ENCODE measurements at regions not wholly inside any gene's neighbourhood (a gene's known extent, or its start where the extent isn't known, plus 50 kb on each side); places are given as distances from the start of the nearest gene placed in this dataset.
A peak's percentile ranks its signal among the peaks of the same experiment; 100 is the strongest.
"Not testable (repeated sequence)": the region's sequence is repeated elsewhere in the genome, so short reads cannot be mapped to it uniquely, and the experiment has no call there.

DNA sequence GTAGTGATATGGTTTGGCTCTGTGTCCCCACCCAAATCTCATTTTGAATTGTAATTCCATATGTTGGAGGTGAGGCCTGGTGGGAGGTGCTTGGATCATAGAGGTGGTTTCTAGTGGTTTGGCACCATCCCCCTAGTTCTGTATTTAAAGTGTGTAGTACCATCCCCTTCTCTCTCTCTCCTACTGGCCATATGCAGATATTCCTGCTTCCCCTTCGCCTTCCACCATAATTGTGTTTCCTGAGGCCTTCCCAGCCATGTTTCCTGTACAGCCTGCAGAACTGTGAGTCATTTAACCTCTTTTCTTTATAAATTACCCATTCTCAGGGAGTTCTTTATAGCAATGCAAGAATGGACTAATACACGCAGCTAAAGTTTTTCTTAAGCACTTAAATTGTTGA is 340.0 kb downstream of the ANAPC1 start:
- POLR2A ChIA-PET, CTCF ChIA-PET: not testable (repeated sequence)

GRCh38 chr2:111545723-111546431 is 338.1 kb downstream of the ANAPC1 start:
- POLR2A ChIA-PET; H3K9me3 Mint-ChIP-seq; H3K27me3 Mint-ChIP-seq; H3K4me3 Mint-ChIP-seq; H3K27ac Mint-ChIP-seq; H3K36me3 Mint-ChIP-seq (ENCODE audit: low read depth); CTCF ChIA-PET; DNase-seq: not testable (repeated sequence)
- H3K4me1 Mint-ChIP-seq, result peaks cover 15% of the 10 kb centered on the region

More for the DNA sequence above, 340.0 kb downstream of the ANAPC1 start:
- H3K36me3 Mint-ChIP-seq (ENCODE audit: low read depth); H3K4me3 Mint-ChIP-seq; H3K9me3 Mint-ChIP-seq; DNase-seq; H3K27me3 Mint-ChIP-seq; H3K27ac Mint-ChIP-seq: not testable (repeated sequence)
- peaks cover 15% of the 10 kb centered on the region for H3K4me1 Mint-ChIP-seq

DNA sequence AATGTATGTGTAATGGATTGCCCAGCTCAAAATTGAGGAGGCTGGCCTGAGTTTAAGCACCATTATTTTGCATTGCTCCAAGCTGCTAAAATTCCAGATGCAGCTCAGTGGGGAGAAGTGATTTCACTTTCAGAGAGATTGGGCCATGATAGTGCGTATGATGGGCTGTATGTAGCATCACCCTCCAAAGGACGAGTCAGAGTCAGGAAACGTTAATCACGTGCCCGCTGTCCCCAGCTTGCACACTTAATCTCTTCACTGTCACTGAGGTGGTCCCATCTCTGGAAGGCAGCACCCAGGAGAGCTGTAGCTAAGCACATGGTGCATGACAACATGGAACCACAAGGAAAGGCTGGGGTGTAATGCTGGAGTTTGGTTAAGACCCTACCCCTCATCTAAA is 337.4 kb downstream of the ANAPC1 start:
- H3K9me3 Mint-ChIP-seq; H3K4me3 Mint-ChIP-seq; POLR2A ChIA-PET; H3K27ac Mint-ChIP-seq; H3K27me3 Mint-ChIP-seq; H3K36me3 Mint-ChIP-seq (ENCODE audit: low read depth); CTCF ChIA-PET; DNase-seq: not testable (repeated sequence)
- peaks cover 14% of the 10 kb centered on the region for H3K4me1 Mint-ChIP-seq

DNA sequence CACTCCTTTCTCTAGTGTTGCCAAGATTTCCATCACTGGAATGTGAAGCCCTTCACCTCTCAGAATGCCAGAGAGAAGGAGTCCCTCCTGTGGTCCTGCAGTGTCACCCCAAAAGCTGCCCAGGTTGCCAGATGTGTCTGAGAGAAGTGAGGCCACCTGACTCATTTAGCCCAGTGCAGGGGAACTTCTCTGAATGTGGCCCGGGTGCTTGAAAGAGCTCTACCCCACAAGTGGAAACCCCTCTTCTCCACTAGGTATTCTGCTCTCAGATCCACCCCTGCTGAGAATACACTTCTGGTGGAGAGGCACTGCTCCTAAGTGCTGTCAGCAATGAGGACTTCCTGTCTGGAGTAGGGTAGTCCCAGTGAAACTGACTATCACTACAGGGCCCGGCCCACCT is 334.8 kb downstream of the ANAPC1 start:
- H3K36me3 Mint-ChIP-seq (ENCODE audit: low read depth); POLR2A ChIA-PET; H3K4me3 Mint-ChIP-seq; H3K9me3 Mint-ChIP-seq; DNase-seq; H3K27me3 Mint-ChIP-seq; CTCF ChIA-PET: not testable (repeated sequence)
- H3K27ac Mint-ChIP-seq, result peak overlapping the region; percentile 21
- peaks cover 11% of the 10 kb centered on the region for H3K4me1 Mint-ChIP-seq

DNA sequence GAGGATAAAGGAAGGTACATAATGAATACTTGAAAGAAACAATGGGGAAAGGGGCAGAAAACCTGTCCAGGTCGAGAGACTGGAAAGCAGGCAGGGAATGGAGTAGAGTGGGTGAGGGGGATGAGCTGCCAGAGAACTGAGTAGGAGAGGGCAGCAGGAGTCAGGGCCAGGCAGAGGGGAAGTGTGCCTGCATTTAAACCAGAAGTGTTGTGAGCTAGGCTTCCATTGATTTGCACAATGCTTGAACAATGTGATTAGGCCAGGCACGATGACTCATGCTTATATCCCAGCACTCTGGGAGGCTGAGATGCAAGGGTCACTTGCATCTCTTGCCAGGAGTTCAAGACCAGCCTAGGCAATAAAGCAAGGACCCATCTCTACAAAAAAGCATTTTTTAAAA is 332.6 kb downstream of the ANAPC1 start:
- DNase-seq; H3K36me3 Mint-ChIP-seq (ENCODE audit: low read depth); H3K27ac Mint-ChIP-seq; H3K4me1 Mint-ChIP-seq; CTCF ChIA-PET; H3K9me3 Mint-ChIP-seq; H3K27me3 Mint-ChIP-seq; POLR2A ChIA-PET; H3K4me3 Mint-ChIP-seq: not testable (repeated sequence)

GRCh38 chr2:111552625-111553024 is 331.4 kb downstream of the ANAPC1 start:
- H3K4me3 Mint-ChIP-seq; H3K27ac Mint-ChIP-seq; POLR2A ChIA-PET; H3K36me3 Mint-ChIP-seq (ENCODE audit: low read depth); DNase-seq; CTCF ChIA-PET; H3K4me1 Mint-ChIP-seq; H3K27me3 Mint-ChIP-seq; H3K9me3 Mint-ChIP-seq: not testable (repeated sequence)

- CTCF ChIA-PET; H3K36me3 Mint-ChIP-seq (ENCODE audit: low read depth); H3K27ac Mint-ChIP-seq; H3K4me1 Mint-ChIP-seq; DNase-seq; H3K4me3 Mint-ChIP-seq; POLR2A ChIA-PET; H3K9me3 Mint-ChIP-seq; H3K27me3 Mint-ChIP-seq: not testable (repeated sequence)
Observed at GRCh38 chr2:111559301-111559700, 324.7 kb downstream of the ANAPC1 start.

GRCh38 chr2:111559814-111560213 is 324.2 kb downstream of the ANAPC1 start:
- H3K27me3 Mint-ChIP-seq; H3K27ac Mint-ChIP-seq; H3K36me3 Mint-ChIP-seq (ENCODE audit: low read depth); H3K4me3 Mint-ChIP-seq; POLR2A ChIA-PET; H3K9me3 Mint-ChIP-seq; H3K4me1 Mint-ChIP-seq; CTCF ChIA-PET; DNase-seq: not testable (repeated sequence)

GRCh38 chr2:111566068-111566467 is 317.9 kb downstream of the ANAPC1 start:
- DNase-seq, CTCF ChIA-PET, H3K27ac Mint-ChIP-seq: not testable (repeated sequence)

DNA sequence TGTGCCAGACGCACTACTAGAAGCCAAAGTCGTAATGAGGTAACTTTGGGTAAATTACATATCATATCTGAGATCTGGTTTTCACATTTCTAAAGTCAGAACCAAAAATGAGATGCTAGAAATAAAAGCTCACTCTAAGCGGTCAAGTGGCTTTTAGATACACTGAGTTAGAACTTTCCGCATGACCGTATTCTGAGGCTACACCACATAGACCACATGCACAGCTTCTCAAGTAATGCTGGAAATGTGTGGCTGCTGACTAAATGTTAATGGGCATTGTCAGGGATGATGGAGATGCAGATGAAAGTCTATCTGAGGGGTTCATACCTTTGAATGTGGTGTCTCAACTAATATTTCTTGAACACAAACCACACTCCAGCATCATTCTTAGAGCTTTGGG is 316.8 kb downstream of the ANAPC1 start:
- peaks cover 13% of the 10 kb centered on the region for H3K4me1 Mint-ChIP-seq
- H3K27me3 Mint-ChIP-seq, result peaks cover 12% of the 10 kb centered on the region
- H3K36me3 Mint-ChIP-seq (ENCODE audit: low read depth); POLR2A ChIA-PET; H3K9me3 Mint-ChIP-seq; CTCF ChIA-PET; H3K4me3 Mint-ChIP-seq; H3K27ac Mint-ChIP-seq; DNase-seq: not testable (repeated sequence)

More at GRCh38 chr2:111566068-111566467, 317.9 kb downstream of the ANAPC1 start:
- H3K27me3 Mint-ChIP-seq; H3K36me3 Mint-ChIP-seq (ENCODE audit: low read depth); H3K9me3 Mint-ChIP-seq; H3K4me3 Mint-ChIP-seq; POLR2A ChIA-PET: not testable (repeated sequence)
- peaks cover 13% of the 10 kb centered on the region for H3K4me1 Mint-ChIP-seq

DNA sequence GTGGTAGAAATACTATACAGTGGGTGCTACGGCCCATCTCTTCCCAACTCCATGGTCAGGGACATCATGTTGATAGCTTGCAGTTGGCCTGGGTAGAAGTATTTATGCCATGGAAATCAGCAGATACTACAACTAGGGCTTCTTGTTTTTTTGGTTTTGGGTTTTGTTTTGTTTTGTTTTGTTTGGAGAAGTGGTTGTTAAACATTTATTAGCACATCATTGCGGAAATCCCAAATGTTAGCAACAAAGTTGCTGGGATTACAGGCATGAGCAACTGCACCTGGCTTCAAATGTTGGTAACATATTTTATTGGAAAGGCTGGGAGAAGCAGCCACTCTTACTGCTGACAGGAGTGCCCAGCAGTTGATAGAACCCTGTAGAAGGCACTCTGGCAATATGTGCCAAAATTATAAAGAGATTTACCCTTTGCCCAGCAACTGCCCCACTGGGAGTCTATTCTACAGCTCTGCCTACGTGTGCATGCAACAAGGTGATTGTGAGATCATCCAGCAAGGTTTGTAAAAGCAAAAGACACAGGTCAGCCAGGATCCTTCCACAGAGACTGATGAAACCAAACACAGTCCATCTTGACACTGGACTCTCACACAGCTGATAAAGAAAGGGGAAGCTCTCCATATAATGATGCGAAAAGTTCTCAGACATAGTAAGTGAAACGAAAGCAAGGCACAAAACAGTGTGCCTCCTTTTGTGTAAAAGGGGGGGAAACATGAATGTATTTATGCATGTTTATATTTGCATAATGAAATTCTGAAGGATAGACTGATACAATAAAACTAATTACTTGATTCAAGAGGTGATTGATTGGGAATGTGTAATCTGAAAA is 314.4 kb downstream of the ANAPC1 start:
- H3K9me3 Mint-ChIP-seq; POLR2A ChIA-PET; DNase-seq; H3K27ac Mint-ChIP-seq; H3K36me3 Mint-ChIP-seq (ENCODE audit: low read depth); H3K4me3 Mint-ChIP-seq: not testable (repeated sequence)
- CTCF ChIA-PET, result interaction anchor here (0.7 kb wide), 1 partner anchor 129 kb away, joined by 5 read pairs; no protein-coding TSS in a partner anchor
- peaks cover 13% of the 10 kb centered on the region for H3K27me3 Mint-ChIP-seq
- H3K4me1 Mint-ChIP-seq, result peaks cover 13% of the 10 kb centered on the region

DNA sequence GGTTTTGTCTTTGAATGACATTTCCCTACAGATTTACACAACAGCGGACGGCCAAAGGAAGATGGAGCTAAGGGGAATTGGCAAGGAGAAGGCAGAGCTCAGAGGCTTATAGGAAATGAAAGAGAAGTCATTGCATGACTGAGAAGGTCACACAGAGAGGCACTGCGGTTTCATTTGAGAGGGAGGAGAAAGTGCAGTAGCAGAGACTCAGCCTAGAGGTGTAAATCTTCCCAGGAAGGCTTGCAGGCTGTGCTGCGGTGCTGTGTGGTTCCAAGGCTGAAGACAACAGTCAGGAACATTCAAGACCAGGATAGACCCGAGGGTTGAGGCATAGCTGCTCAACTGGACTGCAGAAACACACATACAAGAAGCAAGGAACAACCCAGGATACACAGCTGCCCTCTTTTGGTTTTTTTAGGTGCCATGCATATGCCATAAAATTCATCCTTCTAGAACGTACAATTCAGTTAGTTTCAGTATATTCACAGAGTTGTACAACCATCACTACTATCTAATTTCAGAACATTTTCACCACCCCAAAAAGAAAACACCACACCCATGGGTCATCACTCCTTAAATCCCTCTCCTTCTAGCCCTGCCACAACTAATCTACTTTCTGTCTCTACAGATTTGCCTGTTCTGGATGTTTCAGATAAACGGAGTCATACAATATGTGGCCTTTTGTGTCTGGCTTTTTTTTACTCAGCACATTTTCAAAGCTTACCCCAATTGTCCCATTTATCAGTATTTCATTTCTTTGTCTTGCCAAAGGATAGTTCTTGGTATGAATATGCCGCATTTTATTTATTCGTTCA is 313.5 kb downstream of the ANAPC1 start:
- CTCF ChIA-PET; POLR2A ChIA-PET; H3K9me3 Mint-ChIP-seq; H3K36me3 Mint-ChIP-seq (ENCODE audit: low read depth): not testable (repeated sequence)
- peaks cover 14% of the 10 kb centered on the region for H3K27me3 Mint-ChIP-seq
- H3K4me3 Mint-ChIP-seq, result peak overlapping the region; percentile 14
- peak overlapping the region; percentile 34 for H3K27ac Mint-ChIP-seq
- H3K4me1 Mint-ChIP-seq, result peaks cover 13% of the 10 kb centered on the region
- DNase-seq, result peak; percentile 18

DNA sequence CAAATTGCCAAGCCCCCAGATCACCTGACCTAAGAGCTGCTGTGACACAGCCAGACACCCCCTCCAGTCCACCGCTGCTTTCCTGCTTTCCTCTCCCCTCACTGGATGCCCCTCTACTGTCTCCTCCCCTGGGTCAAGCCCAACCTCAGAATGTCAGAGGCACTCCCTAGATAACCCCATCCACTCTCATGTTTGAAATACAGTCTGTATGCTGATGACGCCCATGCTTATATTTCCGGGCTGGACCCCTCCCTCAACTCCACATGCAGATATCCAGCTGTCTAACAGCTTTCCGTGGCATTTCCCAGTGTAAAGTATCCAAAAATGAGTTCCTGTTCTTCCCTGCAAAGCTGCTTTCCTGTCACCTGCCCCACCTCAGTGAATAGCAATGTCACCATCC is 309.2 kb downstream of the ANAPC1 start:
- H3K9me3 Mint-ChIP-seq; H3K36me3 Mint-ChIP-seq (ENCODE audit: low read depth); POLR2A ChIA-PET; H3K4me1 Mint-ChIP-seq; DNase-seq; CTCF ChIA-PET; H3K27ac Mint-ChIP-seq; H3K4me3 Mint-ChIP-seq: not testable (repeated sequence)
- peaks cover 16% of the 10 kb centered on the region for H3K27me3 Mint-ChIP-seq

All from activated CD4-positive, alpha-beta memory T cell treated with anti-CD3 and anti-CD28 coated beads, Interleukin-2, amount 10 ng/mL, durations not matched to agents 7 days and 5 days (primary cell).